ENCODE measurements at regions not wholly inside any gene's neighbourhood (a gene's known extent, or its start where the extent isn't known, plus 50 kb on each side); places are given as distances from the start of the nearest gene placed in this dataset.

DNA sequence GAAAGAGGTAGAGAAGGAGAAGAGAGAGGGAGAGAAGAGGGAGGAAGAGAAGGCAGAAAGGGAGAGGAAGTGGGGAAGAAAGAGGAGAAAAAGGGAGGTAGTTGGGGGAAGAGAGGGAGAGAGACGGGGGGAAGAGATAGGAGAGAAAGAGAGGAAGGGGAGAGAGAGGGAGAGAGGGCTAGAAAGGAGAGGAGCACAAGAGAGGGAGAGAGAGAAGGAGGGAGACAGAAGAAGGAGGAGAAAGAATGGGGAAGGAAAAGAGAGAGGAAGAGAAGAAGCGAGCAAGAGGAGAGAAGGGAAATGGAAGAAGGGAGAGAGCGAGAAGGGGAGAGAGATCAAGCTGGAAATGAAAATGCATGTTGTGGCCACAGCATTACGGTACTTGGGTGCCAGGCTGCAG is 1368.4 kb upstream of the TMEM132C start:
- Histone ChIP-seq H2AFZ (ENCODE audit: low read length) (no peak overlapping the region), H3K27me3 (ENCODE audit: low read length) (no peaks in the 10 kb centered on the region), H4K20me1 (ENCODE audit: insufficient read depth, low read depth, low read length) (no peaks in the 10 kb centered on the region), H3K27ac (ENCODE audit: low read length) (no peak overlapping the region), H3K9me3 (ENCODE audit: low read length) (peaks cover 13% of the 10 kb centered on the region), H3K36me3 (ENCODE audit: insufficient read depth, low read length) (no peaks in the 10 kb centered on the region), H3K4me2 (ENCODE audit: low read depth, low read length, poor library complexity, severe bottlenecking) (no peak overlapping the region), H3K9me2 (replicated peaks; ENCODE audit: insufficient read depth, low read length) (no peaks in the 10 kb centered on the region), H3K4me3 (ENCODE audit: low read length) (no peak overlapping the region), H3K9ac (ENCODE audit: low read length) (no peak overlapping the region), H3K4me1 (ENCODE audit: low read length) (no peaks in the 10 kb centered on the region), H3K79me2 (ENCODE audit: low read length) (no peaks in the 10 kb centered on the region)
- DNase-seq = no peak

DNA sequence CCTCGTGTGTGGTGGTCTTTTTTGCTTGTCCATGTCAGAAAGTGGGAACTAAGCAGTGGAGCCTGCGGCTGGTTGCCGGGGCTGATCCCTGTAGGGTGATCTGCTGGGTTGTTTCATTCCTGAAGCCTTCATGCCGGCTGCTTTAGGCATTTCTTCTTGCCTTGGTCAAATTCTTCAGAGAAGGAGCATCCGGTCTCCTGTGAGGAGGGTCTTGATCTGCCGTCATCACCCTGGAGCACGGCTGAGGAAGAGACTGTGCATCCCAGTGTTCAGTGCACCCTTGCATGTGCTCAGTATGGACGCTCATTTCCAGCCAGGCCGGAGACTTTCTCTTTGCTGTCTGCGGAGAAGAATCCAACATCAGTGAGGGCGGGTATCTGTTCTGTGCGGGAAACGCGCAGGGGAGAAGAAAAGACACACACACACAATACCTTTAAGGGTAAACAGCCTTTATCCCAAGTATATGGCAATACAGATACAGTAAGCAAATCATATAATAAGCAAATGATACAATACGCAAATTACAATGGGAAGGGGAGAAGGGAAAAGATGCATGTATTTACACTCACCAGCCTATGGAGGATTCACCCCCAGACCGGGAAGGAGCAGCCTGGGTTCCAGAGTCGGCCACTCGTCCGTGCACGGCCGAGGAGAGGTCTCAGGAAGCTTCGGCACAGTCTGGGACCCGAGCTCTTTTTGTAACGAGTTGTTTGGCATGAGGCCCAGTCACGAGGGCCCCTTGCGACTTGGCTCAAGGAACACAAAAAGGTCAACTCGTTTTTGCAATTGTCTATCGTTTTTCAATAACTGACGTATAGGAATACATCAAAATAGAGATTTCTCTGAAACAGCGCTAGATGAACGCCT is 1366.8 kb upstream of the TMEM132C start:
- Histone ChIP-seq H3K9me3 (ENCODE audit: low read length) (peaks cover 10% of the 10 kb centered on the region), H3K27me3 (ENCODE audit: low read length) (no peaks in the 10 kb centered on the region), H3K79me2 (ENCODE audit: low read length) (no peaks in the 10 kb centered on the region), H3K4me1 (ENCODE audit: low read length) (no peaks in the 10 kb centered on the region), H2AFZ (ENCODE audit: low read length) (no peak overlapping the region), H4K20me1 (ENCODE audit: insufficient read depth, low read depth, low read length) (no peaks in the 10 kb centered on the region), H3K4me3 (ENCODE audit: low read length) (no peak overlapping the region), H3K9ac (ENCODE audit: low read length) (no peak overlapping the region), H3K36me3 (ENCODE audit: insufficient read depth, low read length) (no peaks in the 10 kb centered on the region), H3K27ac (ENCODE audit: low read length) (no peak overlapping the region), H3K9me2 (replicated peaks; ENCODE audit: insufficient read depth, low read length) (no peaks in the 10 kb centered on the region), H3K4me2 (ENCODE audit: low read depth, low read length, poor library complexity, severe bottlenecking) (no peak overlapping the region)
- DNase-seq = no peak

DNA sequence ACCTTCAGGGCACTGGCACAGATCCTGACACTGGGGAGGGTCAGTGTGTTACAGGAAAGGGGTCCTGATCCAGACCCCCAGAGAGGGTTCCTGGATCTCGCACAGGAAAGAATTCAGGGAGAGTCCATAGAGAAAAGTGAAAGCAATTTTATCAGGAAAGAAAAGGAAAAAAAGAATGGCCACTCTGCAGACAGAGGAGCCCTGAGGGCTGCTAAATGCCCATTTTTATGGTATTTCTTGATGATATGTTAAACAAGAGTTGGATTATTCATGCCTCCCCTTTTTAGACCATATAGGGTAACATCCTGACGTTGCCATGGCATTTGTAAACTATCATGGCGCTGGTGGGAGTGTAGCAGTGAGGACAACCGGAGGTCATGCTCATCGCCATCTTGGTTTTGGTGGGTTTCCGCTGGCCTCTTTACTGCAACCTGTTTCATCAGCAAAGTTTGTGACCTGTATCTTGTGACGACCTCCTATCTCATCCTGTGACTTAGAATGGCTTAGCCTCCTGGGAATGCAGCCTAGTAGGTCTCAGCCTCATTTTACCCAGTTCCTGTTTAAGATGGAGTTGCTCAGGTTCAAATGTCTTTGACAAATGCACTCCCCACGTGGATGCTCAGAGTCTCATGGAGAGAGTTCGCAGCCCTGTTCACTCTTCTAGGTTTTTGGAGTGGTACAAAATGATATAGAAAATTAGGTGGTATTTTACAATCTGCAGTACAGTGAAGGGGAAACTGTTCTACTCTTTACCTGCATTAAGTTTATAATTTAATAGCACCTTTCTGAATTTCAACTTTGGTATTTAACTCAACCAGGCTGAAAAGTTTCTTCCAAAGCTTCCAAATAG is 1363.7 kb upstream of the TMEM132C start:
- Histone ChIP-seq H3K9ac (ENCODE audit: low read length) (no peak overlapping the region), H3K4me1 (ENCODE audit: low read length) (no peaks in the 10 kb centered on the region)

DNA sequence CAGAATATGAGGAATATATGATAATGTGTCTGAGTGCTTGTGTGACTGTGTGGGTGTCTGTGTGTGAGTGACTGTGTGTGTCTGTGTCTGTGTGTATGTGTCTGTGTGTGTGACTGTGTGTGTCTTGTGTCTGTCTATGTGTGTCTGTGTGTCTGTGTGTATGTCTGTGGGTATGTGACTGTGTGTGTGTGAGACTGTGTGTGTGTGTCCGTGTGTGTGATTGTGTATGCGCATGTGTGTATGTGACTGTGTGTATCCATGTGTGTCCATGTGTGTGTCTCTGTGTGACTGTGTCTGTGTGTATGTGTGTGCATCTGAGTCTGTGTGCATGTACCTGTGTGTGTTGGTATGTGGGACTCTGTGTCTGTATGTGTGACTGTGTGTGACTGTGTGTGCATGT is 1361.2 kb upstream of the TMEM132C start:
- H4K20me1 ChIP-seq (ENCODE audit: insufficient read depth, low read depth, low read length) = no peaks in the 10 kb centered on the region
- H3K4me1 ChIP-seq (ENCODE audit: low read length) = no peaks in the 10 kb centered on the region
- H3K9me3 ChIP-seq (ENCODE audit: low read length) = peaks cover 7% of the 10 kb centered on the region
- H3K79me2 ChIP-seq (ENCODE audit: low read length) = no peaks in the 10 kb centered on the region
- H3K9me2 ChIP-seq (replicated peaks; ENCODE audit: insufficient read depth, low read length) = no peaks in the 10 kb centered on the region
- no peak overlapping the region for H3K27ac ChIP-seq (ENCODE audit: low read length)
- H3K36me3 ChIP-seq (ENCODE audit: insufficient read depth, low read length) = no peaks in the 10 kb centered on the region
- no peak overlapping the region for H3K4me3 ChIP-seq (ENCODE audit: low read length)
- H3K27me3 ChIP-seq (ENCODE audit: low read length) = no peaks in the 10 kb centered on the region
- DNase-seq = no peak
- no peak overlapping the region for H3K9ac ChIP-seq (ENCODE audit: low read length)
- no peak overlapping the region for H3K4me2 ChIP-seq (ENCODE audit: low read depth, low read length, poor library complexity, severe bottlenecking)
- H2AFZ ChIP-seq (ENCODE audit: low read length) = no peak overlapping the region

More for the DNA sequence above, 1363.7 kb upstream of the TMEM132C start:
- peaks cover 7% of the 10 kb centered on the region; the same call in 1 of the 2 replicates for H3K9me3 ChIP-seq (ENCODE audit: low read length)
- no peaks in the 10 kb centered on the region for H3K9me2 ChIP-seq (replicated peaks; ENCODE audit: insufficient read depth, low read length)
- H3K36me3 ChIP-seq (ENCODE audit: insufficient read depth, low read length) = no peaks in the 10 kb centered on the region
- H3K27me3 ChIP-seq (ENCODE audit: low read length) = no peaks in the 10 kb centered on the region
- no peak overlapping the region for H3K27ac ChIP-seq (ENCODE audit: low read length)
- H3K4me3 ChIP-seq (ENCODE audit: low read length) = no peak overlapping the region
- no peaks in the 10 kb centered on the region for H3K79me2 ChIP-seq (ENCODE audit: low read length)
- no peak overlapping the region for H2AFZ ChIP-seq (ENCODE audit: low read length)
- DNase-seq = no peak
- H3K4me2 ChIP-seq (ENCODE audit: low read depth, low read length, poor library complexity, severe bottlenecking) = no peak overlapping the region
- H4K20me1 ChIP-seq (ENCODE audit: insufficient read depth, low read depth, low read length) = no peaks in the 10 kb centered on the region

DNA sequence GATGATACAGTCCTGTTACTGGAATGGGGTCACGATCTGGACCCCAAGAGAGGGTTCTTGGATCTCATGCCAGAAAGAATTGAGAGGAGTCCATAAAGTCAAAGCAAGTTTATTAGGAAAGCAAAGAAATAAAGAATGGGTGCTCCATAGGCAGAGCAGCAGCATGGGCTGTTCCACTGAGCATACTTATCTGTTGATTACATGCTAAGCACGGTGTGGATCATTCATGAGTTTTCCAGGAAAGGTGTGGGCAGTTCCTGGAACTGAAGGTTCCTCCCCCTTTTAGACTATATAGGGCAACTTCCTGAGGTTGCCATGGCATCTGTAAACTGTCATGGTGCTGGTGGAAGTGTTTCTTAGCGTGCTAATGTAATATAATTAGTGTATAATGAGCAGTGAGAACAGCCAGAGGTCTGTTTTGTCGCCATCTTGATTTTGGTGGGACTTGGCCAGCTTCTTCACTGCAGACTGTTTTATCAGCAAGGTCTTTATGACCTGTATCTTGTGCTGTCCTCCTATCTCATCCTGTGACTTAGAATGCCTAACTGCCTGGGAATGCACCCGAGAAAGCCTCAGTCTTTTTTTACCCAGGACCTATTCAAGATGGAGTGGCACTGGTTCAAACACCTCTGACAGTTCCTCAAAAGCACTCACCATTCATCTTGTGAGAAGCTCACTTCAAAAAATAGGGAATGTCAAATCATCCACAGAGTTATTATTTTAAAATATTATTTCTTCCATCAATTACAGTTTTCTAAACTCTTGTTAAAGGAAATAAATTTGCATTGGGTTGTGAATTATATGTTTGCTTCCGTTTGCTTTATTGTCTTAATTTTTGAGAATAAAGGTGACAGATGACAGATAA is 1358.8 kb upstream of the TMEM132C start:
- Histone ChIP-seq H4K20me1 (ENCODE audit: insufficient read depth, low read depth, low read length) (no peaks in the 10 kb centered on the region), H3K4me1 (ENCODE audit: low read length) (no peaks in the 10 kb centered on the region), H3K27ac (ENCODE audit: low read length) (no peak overlapping the region), H3K9ac (ENCODE audit: low read length) (no peak overlapping the region), H3K9me3 (ENCODE audit: low read length) (peaks cover 4% of the 10 kb centered on the region), H3K36me3 (ENCODE audit: insufficient read depth, low read length) (no peaks in the 10 kb centered on the region), H3K79me2 (ENCODE audit: low read length) (no peaks in the 10 kb centered on the region), H3K9me2 (replicated peaks; ENCODE audit: insufficient read depth, low read length) (no peaks in the 10 kb centered on the region), H3K27me3 (ENCODE audit: low read length) (no peaks in the 10 kb centered on the region), H3K4me3 (ENCODE audit: low read length) (no peak overlapping the region), H2AFZ (ENCODE audit: low read length) (no peak overlapping the region), H3K4me2 (ENCODE audit: low read depth, low read length, poor library complexity, severe bottlenecking) (no peak overlapping the region)
- DNase-seq = no peak

DNA sequence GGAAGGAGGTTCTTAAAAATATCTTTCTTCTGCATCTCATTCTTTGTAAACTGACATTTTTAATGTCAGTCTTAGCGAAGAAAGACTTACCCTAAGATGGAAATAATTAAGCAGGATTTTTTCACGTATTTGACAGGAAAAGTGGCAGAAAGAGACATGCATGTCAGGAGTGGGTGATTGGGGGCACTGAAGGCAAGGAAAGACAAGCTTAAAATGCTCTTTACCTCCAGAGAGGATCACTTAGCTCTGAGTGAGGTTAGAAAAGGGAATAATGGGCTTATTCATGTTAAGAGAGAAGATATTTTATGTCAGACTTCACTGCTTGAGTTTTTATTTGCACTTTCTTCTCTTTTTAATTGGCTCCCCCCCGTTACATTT is 1358.2 kb upstream of the TMEM132C start:
- peaks cover 4% of the 10 kb centered on the region for H3K9me3 ChIP-seq (ENCODE audit: low read length)
- H3K9me2 ChIP-seq (replicated peaks; ENCODE audit: insufficient read depth, low read length) = no peaks in the 10 kb centered on the region
- no peak overlapping the region for H2AFZ ChIP-seq (ENCODE audit: low read length)
- no peak for DNase-seq
- H3K36me3 ChIP-seq (ENCODE audit: insufficient read depth, low read length) = no peaks in the 10 kb centered on the region
- no peak overlapping the region for H3K9ac ChIP-seq (ENCODE audit: low read length)
- H3K4me3 ChIP-seq (ENCODE audit: low read length) = no peak overlapping the region
- H3K27me3 ChIP-seq (ENCODE audit: low read length) = no peaks in the 10 kb centered on the region
- H3K79me2 ChIP-seq (ENCODE audit: low read length) = no peaks in the 10 kb centered on the region
- no peaks in the 10 kb centered on the region for H3K4me1 ChIP-seq (ENCODE audit: low read length)
- no peak overlapping the region for H3K27ac ChIP-seq (ENCODE audit: low read length)
- H3K4me2 ChIP-seq (ENCODE audit: low read depth, low read length, poor library complexity, severe bottlenecking) = no peak overlapping the region
- H4K20me1 ChIP-seq (ENCODE audit: insufficient read depth, low read depth, low read length) = no peaks in the 10 kb centered on the region

DNA sequence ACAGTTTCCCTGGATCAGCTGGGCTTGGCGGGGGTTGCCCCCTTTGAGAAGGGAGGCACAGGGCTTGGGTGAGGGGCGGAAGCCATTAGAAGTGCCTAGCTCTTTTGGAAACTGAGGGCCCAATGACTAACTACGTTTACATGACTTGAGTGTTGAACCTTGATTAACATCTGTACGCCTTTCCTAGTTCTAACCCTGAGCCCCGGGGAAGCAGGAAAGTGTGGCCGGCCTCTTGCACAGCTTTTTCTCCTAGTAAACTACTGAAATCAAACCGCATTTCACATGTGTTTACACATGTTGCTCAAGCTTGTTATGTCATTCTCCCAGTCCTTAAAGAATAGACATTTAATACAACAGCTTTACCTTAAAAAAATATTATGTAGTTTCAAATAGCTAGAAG is 1356.4 kb upstream of the TMEM132C start:
- DNase-seq = no peak
- no peaks in the 10 kb centered on the region for H3K79me2 ChIP-seq (ENCODE audit: low read length)
- H2AFZ ChIP-seq (ENCODE audit: low read length) = no peak overlapping the region
- H3K4me1 ChIP-seq (ENCODE audit: low read length) = no peaks in the 10 kb centered on the region
- no peaks in the 10 kb centered on the region for H3K9me2 ChIP-seq (replicated peaks; ENCODE audit: insufficient read depth, low read length)
- no peaks in the 10 kb centered on the region for H4K20me1 ChIP-seq (ENCODE audit: insufficient read depth, low read depth, low read length)
- H3K9ac ChIP-seq (ENCODE audit: low read length) = no peak overlapping the region
- peaks cover 6% of the 10 kb centered on the region for H3K9me3 ChIP-seq (ENCODE audit: low read length)
- H3K27me3 ChIP-seq (ENCODE audit: low read length) = no peaks in the 10 kb centered on the region
- no peak overlapping the region for H3K27ac ChIP-seq (ENCODE audit: low read length)
- H3K4me2 ChIP-seq (ENCODE audit: low read depth, low read length, poor library complexity, severe bottlenecking) = no peak overlapping the region
- no peak overlapping the region for H3K4me3 ChIP-seq (ENCODE audit: low read length)
- H3K36me3 ChIP-seq (ENCODE audit: insufficient read depth, low read length) = no peaks in the 10 kb centered on the region

DNA sequence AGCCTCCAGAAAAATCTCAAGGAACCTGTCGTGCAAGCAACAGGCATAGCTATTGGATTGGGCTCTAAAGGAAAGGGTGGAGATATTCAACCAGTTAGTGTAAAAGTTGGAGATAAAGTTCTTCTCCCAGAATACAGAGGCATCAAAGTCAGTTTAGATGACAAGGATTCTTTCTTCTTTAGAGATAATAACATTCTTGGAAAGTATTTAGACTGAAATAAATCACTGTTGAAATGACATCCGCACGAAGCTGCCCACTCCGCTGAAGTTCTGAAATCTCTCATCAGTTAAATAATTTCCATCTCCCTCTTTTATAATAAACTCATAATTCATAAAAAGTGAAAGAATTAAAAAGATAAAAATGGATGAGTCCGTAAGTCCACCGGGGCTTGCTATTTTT is 1354.9 kb upstream of the TMEM132C start:
- H3K9me3 ChIP-seq (ENCODE audit: low read length) = peaks cover 8% of the 10 kb centered on the region
- no peak overlapping the region for H3K9ac ChIP-seq (ENCODE audit: low read length)
- H3K79me2 ChIP-seq (ENCODE audit: low read length) = no peaks in the 10 kb centered on the region
- no peaks in the 10 kb centered on the region for H3K27me3 ChIP-seq (ENCODE audit: low read length)
- H3K9me2 ChIP-seq (replicated peaks; ENCODE audit: insufficient read depth, low read length) = no peaks in the 10 kb centered on the region
- no peaks in the 10 kb centered on the region for H4K20me1 ChIP-seq (ENCODE audit: insufficient read depth, low read depth, low read length)
- no peak overlapping the region for H3K4me2 ChIP-seq (ENCODE audit: low read depth, low read length, poor library complexity, severe bottlenecking)
- H3K36me3 ChIP-seq (ENCODE audit: insufficient read depth, low read length) = no peaks in the 10 kb centered on the region
- no peak overlapping the region for H2AFZ ChIP-seq (ENCODE audit: low read length)
- no peaks in the 10 kb centered on the region for H3K4me1 ChIP-seq (ENCODE audit: low read length)
- H3K4me3 ChIP-seq (ENCODE audit: low read length) = no peak overlapping the region
- DNase-seq = no peak
- H3K27ac ChIP-seq (ENCODE audit: low read length) = no peak overlapping the region
